ENCODE measurements at regions not wholly inside any gene's neighbourhood (a gene's known extent, or its start where the extent isn't known, plus 50 kb on each side); places are given as distances from the start of the nearest gene placed in this dataset.

GRCh38 chr17:56708670-56709410 is 115.3 kb downstream of the NOG start:
- Histone ChIP-seq H3K4me1 (ENCODE audit: control insufficient read depth, insufficient read depth, low read length) (peaks cover 19% of the 10 kb centered on the region), H3K27me3 (ENCODE audit: control insufficient read depth, insufficient read depth, low read length) (no peaks in the 10 kb centered on the region), H3K27ac (ENCODE audit: insufficient read depth, low read length) (peak overlapping the region; percentile 59; the same call in 1 of the 2 replicates), H3K4me2 (ENCODE audit: low read depth, low read length) (no peak overlapping the region; the same call in 1 of the 2 replicates), H2BK5ac (ENCODE audit: low read depth, low read length, poor library complexity, severe bottlenecking) (peak overlapping the region; percentile 59), H2AFZ (replicated peaks; ENCODE audit: low read length, poor library complexity) (no peak overlapping the region), H3K4ac (ENCODE audit: low read depth, low read length) (peak overlapping the region; percentile 71), H3K56ac (ENCODE audit: extremely low read depth, insufficient read depth, low read length) (peak overlapping the region; percentile 39; the same call in 1 of the 2 replicates), H2AK9ac (replicated peaks; ENCODE audit: low read depth, low read length, poor library complexity) (no peak overlapping the region), H2AK5ac (ENCODE audit: low read depth, low read length) (peak overlapping the region; percentile 64; the same call in 1 of the 2 replicates), H3K4me3 (ENCODE audit: insufficient read depth, low read depth, low read length) (no peak overlapping the region), H4K8ac (ENCODE audit: low read depth in 2 of 2, low read length in 2 of 2) (peak overlapping the region; percentile 70 to 80), H3K36me3 (ENCODE audit: control insufficient read depth, insufficient read depth, low read length) (no peaks in the 10 kb centered on the region), H3K9me3 (ENCODE audit: control insufficient read depth, insufficient read depth, low read length) (no peaks in the 10 kb centered on the region), H3K18ac (ENCODE audit: low read depth, low read length) (peak overlapping the region; percentile 73), H3K79me1 (ENCODE audit: low read depth in 1 of 2, low read length in 2 of 2) (no peaks in the 10 kb centered on the region), H4K20me1 (ENCODE audit: insufficient read depth, low read length) (no peaks in the 10 kb centered on the region), H2BK20ac (ENCODE audit: low read depth, low read length) (peak overlapping the region; percentile 71), H3K9ac (ENCODE audit: low read depth, low read length) (no peak overlapping the region), H3K23ac (ENCODE audit: low read depth, low read length) (peak overlapping the region; percentile 1; the same call in 1 of the 2 replicates), H3K14ac (replicated peaks; ENCODE audit: low read depth, low read length) (peak overlapping the region; percentile 64), H3K9me1 (ENCODE audit: insufficient read depth, low read length) (peaks cover 8% of the 10 kb centered on the region), H4K5ac (ENCODE audit: low read depth, low read length) (no peak overlapping the region), H4K91ac (ENCODE audit: insufficient read depth, low read depth, low read length) (peak overlapping the region; percentile 72), H2BK120ac (ENCODE audit: low read depth, low read length) (peak overlapping the region; percentile 84), H2BK15ac (ENCODE audit: low read depth, low read length) (peak overlapping the region; percentile 73; the same call in 1 of the 3 replicates)
- CTCF ChIA-PET, result interaction anchor here (0.6 to 1.9 kb wide), 2 partner anchors 71 to 1592 kb away, joined by 4 to 5 read pairs; no protein-coding TSS in a partner anchor
- intact Hi-C loops (cut with micrococcal nuclease), result no loop called here
- POLR2A ChIA-PET (ENCODE audit: unreplicated experiment), result no interaction called here
- in situ Hi-C loops (cut with MboI; ENCODE audit: low sequenced_read_pairs), result no loop called here
- WGBS, 2 experiments (ENCODE audit: extremely low coverage in 2 of 2, insufficient read length in 1 of 2), result 83% methylated on average over 2 of the region's 9 CpGs; no CpG with 5 or more reads in 1 of the 2 experiments
- no TSS peak for BruUV-seq (replicated peaks)
- ATAC-seq (ENCODE audit: low read depth), result no peak
- DNase-seq, result no peak
- no peak for TF ChIP-seq CHD1 (IDR thresholded peaks at IDR 0.05; ENCODE audit: low read depth, low read length)
- no peak for TF ChIP-seq SMC3 (IDR thresholded peaks at IDR 0.05; ENCODE audit: low read depth, low read length)
- TF ChIP-seq CEBPB (IDR thresholded peaks at IDR 0.05; ENCODE audit: low read depth, low read length), result no peak
- no peak for TF ChIP-seq MAFK (IDR thresholded peaks at IDR 0.05; ENCODE audit: low read depth, low read length)
- no peak for TF ChIP-seq RAD21 (IDR thresholded peaks at IDR 0.05; ENCODE audit: low read length)
- no peak for TF ChIP-seq MXI1 (IDR thresholded peaks at IDR 0.05; ENCODE audit: borderline replicate concordance, low read depth, low read length)
- TF ChIP-seq, protein P1, sequence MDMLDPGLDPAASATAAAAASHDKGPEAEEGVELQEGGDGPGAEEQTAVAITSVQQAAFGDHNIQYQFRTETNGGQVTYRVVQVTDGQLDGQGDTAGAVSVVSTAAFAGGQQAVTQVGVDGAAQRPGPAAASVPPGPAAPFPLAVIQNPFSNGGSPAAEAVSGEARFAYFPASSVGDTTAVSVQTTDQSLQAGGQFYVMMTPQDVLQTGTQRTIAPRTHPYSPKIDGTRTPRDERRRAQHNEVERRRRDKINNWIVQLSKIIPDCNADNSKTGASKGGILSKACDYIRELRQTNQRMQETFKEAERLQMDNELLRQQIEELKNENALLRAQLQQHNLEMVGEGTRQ (IDR thresholded peaks at IDR 0.05; ENCODE audit: low read depth, low read length), result no peak
- TF ChIP-seq POLR2A (IDR thresholded peaks at IDR 0.05; ENCODE audit: low read depth, low read length), result no peak
- dilution Hi-C loops (cut with HindIII; ENCODE audit: low sequenced_read_pairs, unreplicated experiment), result no loop called here

All from IMR-90 (cell line).